Esophagus muscularis mucosa (tissue), 4 donors: ENCODE measurements at regions not wholly inside any gene's neighbourhood (a gene's known extent, or its start where the extent isn't known, plus 50 kb on each side); places are given as distances from the start of the nearest gene placed in this dataset.

Source experiments
- EP300 ChIP-seq: sonication (generic); formaldehyde crosslinking; IDR thresholded peaks from one replicate; pipeline ENCODE4 v1.6.1; 2017; ENCODE audit warnings: antibody characterized with exemption
- POLR2A ChIP-seq: fragments of 450-650 bp; IDR thresholded peaks from one replicate; pipeline ENCODE4 v1.6.1; 2017; ENCODE audit warnings: antibody characterized with exemption, moderate library complexity, mild to moderate bottlenecking, low read depth
- POLR2AphosphoS5 ChIP-seq, 2 donors: sonication (generic); formaldehyde crosslinking; IDR thresholded peaks; one replicate each; pipeline ENCODE4 v1.6.1; 2017; ENCODE audit warnings: antibody characterized with exemption in 2 of 2
- TF ChIP-seq, protein P1 (sequence below), 3 experiments: fragments of 200-600 bp in 2 of 3; fragments of 450-650 bp in 1 of 3; sonication (generic) in 2 of 3; IDR thresholded peaks; one replicate each; pipeline ENCODE4 v1.5.1; 2017 to 2019; ENCODE audit warnings: antibody characterized with exemption in 3 of 3, mild to moderate bottlenecking in 2 of 3, moderate library complexity in 1 of 3

DNA sequence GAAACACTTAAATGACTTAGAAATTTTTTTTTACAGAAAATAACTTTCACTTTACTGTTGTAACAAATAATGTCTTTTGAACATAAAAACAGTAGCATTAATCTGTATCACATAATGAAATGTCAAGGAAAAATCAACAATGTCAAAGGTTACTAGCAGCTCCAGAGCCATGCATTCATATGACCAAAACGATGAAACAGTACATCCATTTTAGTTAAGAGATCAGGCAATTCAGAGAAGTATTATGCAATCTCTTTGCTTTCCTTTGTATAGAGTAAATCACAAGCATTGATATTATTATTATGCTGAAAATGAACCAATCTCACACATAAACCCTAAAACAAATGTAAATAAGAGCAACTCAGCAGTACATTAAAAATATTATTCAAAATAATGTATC is 748.9 kb downstream of the PLA2G4A start:
- TF ChIP-seq EP300 (no peak), POLR2A (no peak), POLR2AphosphoS5 (IDR thresholded peaks at IDR 0.05) (no peak)
- TF ChIP-seq, protein P1, sequence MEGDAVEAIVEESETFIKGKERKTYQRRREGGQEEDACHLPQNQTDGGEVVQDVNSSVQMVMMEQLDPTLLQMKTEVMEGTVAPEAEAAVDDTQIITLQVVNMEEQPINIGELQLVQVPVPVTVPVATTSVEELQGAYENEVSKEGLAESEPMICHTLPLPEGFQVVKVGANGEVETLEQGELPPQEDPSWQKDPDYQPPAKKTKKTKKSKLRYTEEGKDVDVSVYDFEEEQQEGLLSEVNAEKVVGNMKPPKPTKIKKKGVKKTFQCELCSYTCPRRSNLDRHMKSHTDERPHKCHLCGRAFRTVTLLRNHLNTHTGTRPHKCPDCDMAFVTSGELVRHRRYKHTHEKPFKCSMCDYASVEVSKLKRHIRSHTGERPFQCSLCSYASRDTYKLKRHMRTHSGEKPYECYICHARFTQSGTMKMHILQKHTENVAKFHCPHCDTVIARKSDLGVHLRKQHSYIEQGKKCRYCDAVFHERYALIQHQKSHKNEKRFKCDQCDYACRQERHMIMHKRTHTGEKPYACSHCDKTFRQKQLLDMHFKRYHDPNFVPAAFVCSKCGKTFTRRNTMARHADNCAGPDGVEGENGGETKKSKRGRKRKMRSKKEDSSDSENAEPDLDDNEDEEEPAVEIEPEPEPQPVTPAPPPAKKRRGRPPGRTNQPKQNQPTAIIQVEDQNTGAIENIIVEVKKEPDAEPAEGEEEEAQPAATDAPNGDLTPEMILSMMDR (IDR thresholded peaks at IDR 0.05) = no peak
